G401.6 (cell line): ENCODE measurements at regions not wholly inside any gene's neighbourhood (a gene's known extent, or its start where the extent isn't known, plus 50 kb on each side); places are given as distances from the start of the nearest gene placed in this dataset.
"Not testable (repeated sequence)": the region's sequence is repeated elsewhere in the genome, so short reads cannot be mapped to it uniquely, and the experiment has no call there.

ENCODE experiments used
- FAIRE-seq: peaks from 2 replicates; lab custom pipeline; 2012; peaks lifted over from hg19 to GRCh38; lab: Jason Lieb, UNC

DNA sequence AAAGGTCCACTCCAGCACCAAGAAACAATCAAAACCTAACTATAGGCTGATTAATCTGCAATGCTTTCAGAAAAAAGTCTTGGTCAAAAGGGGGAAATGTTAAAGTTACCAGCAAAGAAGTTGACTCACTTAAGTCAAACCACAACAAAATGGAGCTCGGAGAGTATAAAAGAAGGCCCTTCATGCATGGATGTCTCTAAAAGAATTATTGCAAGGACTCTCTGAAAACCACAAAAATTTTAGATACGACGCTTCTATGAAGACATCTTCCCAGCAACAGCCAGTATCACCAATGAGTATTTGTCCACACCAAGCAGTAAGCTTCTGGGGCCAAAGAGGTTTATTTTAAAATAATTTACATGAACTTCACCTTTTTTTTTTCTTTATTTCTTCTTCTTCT is 1327.4 kb upstream of the CDH18 start:
- FAIRE-seq, result not testable (repeated sequence)

DNA sequence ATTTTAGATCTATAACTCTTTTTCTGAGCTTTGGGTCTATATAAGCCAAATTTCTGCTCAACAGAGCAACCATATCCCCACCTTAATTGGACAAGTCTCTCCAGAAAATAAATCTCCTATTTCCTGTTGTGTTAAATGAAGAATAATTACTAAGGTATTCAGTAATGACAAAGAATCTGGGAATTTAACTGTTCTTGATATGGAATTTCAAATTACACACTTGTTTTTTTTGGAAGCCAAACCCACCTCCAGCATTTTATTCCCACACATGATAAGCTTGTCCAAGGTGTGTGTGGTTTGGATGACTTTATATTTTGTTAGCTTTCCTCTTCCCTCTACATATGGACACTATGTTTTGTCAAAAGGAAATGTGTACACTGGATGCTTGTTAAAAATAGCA is 1313.2 kb upstream of the CDH18 start:
- not testable (repeated sequence) for FAIRE-seq

GRCh38 chr5:21274361-21274760 is 1286.4 kb upstream of the CDH18 start:
- FAIRE-seq, result not testable (repeated sequence)

DNA sequence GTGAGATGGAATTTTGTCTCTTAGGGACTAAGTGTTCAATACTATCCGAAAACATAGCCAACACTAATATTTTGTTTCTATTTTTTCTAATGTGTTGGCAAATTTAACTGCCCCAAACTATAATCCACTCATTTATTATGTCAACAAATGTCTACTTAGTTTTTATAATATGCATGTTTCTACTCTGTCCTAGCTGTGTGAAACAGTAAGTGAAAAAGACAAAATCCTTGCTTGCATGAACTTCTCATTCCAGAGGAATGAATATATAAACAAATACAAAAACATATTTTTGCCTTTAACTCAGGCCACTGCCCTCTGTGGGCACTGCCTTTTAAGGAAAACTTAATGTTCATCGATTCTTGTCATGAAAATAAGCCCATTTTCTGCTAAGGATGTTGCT is 1275.4 kb upstream of the CDH18 start:
- FAIRE-seq, result no peak

- no peak for FAIRE-seq
Measured at GRCh38 chr5:21254161-21254560, 1266.2 kb upstream of the CDH18 start.

DNA sequence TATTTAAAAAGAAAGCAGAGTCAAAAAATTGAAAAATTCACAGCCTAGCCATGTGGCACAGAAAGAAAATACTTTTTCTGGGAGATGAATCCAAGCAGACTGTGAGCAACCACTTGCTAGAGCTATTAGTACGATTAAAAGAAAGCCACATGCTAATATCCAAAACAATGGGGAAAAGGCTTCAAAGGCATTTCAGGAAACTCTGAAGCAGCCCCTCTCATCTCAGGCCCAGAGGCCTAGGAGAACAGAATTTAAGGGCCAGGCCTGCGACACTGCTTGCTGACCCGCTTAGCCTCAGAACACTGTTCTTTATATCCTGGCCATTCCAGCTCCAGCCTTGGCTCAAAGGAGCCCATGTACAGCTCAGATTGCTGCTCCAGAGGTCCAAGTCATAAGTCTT is 1257.0 kb upstream of the CDH18 start:
- FAIRE-seq, result no peak

GRCh38 chr5:21238786-21239185 is 1250.8 kb upstream of the CDH18 start:
- FAIRE-seq, result no peak

DNA sequence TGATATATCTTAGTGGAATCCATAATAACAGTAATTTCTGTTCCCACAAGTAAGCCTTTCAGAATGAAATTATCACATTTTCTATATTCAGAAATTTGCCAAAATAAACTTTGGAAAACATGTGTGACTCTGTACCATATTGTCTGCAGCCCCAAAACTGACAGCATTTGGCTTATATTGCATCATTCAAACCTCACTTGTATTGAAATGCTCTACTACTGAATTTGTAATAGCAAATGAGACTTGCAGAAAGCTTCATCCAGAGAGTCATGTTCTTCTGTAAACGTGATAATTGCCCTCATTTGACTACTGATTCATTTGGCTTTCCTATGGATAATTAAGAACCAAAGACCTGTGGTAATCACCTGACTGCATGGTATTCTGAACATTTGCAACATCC is 1249.5 kb upstream of the CDH18 start:
- no peak for FAIRE-seq

DNA sequence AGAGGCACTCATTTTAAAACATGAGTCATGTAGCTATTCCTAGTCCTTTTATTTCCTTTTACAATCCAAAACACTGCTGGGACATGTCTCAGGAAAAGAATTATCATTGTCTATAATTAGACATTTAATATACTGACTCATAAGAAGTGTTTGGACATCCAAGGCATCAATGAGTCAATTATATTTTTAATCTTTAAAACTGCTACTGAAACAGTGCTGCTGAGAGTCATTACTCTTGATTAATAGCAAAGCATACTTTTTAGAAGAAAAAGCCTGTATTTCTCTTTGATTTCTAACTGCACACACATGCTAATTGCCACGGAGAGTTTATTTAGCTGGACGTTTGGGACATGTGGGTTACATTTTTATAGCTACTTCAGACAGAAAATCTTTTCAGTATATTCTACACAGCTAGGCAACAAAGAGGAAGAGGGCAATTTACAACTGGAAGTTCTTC is 1249.0 kb upstream of the CDH18 start:
- no peak for FAIRE-seq

DNA sequence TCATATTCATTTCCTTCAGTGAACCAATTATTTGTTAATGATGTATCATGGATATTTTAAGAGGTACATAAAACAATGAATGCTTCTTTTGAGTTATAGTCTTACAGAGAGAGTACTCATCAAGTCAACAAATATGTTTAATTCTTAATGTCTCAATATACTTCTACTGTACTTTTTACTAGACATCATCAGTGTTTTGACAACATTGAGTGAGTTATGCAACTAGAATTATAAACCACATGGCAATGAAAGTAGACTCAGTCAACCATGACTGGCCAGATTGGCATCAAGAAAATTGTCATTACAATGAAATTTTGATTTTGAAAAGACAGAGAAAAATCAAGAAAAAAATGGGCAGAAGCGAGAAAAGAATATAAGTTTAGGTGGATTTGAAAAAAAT is 1248.1 kb upstream of the CDH18 start:
- no peak for FAIRE-seq

DNA sequence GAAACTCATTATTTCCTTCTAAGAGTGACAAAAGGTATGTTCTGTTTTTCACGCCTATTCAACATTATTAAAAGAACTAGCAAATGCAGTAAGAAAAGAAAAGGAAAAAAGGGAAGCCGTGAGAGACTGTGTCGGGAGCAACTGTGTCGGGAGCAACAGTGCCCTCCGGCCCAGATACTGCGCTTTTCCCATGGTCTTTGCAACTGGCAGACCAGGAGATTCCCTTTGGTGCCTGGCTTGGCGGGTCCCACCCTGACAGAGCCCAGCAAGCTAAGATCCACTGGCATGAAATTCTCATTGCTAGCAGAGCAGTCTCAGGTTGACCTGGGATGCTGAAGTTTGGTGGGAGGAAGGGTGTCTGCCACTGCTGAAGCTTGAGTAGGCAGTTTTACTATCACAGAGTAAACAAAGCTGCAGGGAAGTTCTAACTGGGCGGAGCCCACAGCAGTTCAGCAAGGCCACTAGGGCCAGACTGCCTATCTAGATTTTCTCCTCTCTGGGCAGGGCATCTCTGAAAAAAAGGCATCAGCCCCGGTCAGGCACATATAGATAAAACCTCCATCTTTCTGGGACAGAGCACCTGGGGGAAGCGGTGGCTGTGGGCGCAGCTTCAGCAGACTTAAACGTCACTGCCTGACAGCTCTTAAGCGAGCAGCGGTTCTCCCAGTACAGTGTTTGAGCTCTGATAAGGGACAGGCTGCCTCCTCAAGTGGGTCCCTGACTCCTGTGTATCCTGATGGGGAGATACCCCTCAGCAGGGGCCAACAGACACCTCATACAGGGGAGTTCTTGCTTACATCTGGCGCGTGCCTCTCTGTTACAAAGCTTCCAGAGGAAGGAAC is 1237.4 kb upstream of the CDH18 start:
- FAIRE-seq, result no peak

- no peak for FAIRE-seq
Measured at GRCh38 chr5:21221616-21222015, 1233.6 kb upstream of the CDH18 start.

GRCh38 chr5:21219966-21220365 is 1232.0 kb upstream of the CDH18 start:
- no peak for FAIRE-seq

DNA sequence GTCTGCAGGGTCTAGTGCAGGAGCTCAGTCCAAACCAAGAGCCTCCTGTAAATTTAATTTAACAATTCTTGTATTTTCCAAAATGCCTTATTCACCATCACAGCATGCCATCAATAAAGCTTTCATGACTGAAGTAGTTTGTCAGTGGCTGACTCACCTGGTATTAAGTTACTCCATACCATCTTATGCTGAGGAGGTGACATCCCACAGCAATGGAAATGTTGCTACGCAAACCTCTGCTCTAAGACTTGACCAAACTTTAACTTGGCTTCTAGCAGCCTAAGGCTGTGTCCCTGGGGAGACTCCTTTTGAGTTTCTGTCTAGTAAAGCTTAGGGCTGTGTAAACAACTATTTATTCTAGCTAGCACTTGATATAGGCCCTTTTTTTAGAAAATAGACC is 1231.3 kb upstream of the CDH18 start:
- no peak for FAIRE-seq

DNA sequence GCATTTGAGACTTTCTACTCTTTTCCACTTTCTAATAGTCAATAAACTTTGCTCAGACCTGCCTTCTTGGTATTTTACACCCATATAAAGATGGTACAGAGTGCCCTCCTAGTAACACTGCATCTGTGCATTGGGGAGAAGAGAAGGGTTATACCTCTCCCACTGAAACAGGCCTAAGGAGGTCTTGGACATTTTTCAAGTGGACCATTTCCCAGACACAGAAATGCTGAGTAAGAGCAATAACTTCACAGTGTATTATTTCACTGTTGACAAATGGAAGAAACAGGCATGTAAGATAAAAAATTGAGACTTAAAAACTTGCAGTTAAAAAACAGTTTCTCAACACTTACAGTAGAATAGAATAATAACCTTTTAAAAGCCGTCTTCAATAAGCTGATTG is 1224.0 kb upstream of the CDH18 start:
- no peak for FAIRE-seq

GRCh38 chr5:21209409-21209808 is 1221.4 kb upstream of the CDH18 start:
- no peak for FAIRE-seq

DNA sequence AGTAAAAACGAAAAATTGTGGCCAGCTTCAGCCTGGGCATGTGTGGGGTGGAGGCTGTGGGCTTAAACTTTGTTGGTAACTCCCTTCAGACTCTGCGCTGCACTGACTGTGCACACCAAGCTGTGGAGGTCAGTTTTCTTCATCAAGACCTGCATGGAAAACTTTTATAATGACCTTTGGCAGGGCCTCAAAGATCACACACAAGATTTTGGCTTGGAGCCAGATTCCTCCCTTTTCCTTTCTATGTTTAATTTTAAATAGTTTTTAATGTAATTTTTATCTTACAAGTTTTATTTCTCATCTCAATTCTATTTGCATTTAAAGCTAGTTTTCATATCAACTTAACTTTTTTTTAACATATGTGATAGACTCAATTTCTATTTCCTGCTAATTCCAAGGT is 1211.1 kb upstream of the CDH18 start:
- no peak for FAIRE-seq

DNA sequence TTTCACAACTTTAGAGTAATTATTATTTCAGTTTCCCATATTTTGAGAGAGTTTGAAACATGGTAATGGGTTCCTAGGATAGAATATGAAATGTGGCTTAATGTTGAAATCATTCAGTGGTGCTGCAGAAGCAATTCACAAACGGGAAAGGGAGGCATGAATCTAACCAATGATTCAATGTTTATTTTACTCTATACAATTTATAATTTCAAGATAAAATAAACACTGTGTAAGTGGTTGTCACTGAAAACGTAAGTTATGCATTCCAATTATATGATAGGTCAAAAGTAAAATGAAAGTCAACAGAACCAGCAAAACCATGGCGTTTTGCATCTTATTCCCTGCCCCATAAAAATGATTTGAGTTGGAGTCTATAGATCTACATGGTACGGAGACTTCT is 1207.1 kb upstream of the CDH18 start:
- FAIRE-seq, result no peak

DNA sequence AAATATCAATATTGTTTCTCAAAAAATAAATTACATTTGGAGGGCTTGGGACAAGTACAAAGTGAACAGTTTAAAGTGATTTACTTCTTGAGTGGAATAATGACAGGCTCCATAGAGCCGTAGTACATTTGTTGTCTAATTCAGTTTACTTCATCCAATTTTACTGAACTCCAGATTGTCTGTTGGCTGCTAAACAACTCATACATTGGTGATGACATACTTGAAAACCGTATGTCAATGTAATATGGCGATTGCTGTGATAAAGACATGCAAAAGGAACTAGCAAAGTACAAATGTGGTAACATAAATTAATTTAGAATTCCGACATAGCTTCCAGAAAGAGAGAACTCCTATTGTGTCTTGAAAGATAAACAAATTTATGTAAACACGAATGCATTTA is 1197.5 kb upstream of the CDH18 start:
- FAIRE-seq, result no peak

- no peak for FAIRE-seq
Measured at GRCh38 chr5:21184581-21184980, 1196.6 kb upstream of the CDH18 start.

DNA sequence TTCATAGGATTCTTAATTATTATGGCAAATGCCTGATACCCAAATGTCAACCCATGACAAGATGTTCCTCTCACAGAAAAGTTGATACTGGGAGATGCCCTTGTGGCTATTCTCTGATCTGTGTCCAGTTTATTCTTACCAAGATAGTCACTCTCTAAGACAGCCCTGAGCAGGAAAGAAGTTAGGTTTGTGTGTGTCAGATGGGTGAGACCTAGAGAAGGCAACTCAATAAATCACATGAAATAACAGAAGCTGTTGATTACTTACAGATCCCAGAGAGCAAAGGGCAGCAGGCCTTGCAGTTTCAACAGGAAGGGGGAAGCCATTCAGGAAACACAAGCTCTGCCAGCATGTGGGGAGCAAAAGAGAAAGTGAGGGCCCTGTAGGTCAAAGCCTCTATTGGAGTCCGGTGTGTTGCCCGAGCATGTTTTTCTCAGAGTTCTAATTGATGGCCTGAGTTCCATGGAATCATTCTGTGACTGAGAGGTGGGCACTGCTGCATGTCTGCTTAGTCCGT is 1193.7 kb upstream of the CDH18 start:
- FAIRE-seq, result no peak

GRCh38 chr5:21173526-21173925 is 1185.5 kb upstream of the CDH18 start:
- no peak for FAIRE-seq

DNA sequence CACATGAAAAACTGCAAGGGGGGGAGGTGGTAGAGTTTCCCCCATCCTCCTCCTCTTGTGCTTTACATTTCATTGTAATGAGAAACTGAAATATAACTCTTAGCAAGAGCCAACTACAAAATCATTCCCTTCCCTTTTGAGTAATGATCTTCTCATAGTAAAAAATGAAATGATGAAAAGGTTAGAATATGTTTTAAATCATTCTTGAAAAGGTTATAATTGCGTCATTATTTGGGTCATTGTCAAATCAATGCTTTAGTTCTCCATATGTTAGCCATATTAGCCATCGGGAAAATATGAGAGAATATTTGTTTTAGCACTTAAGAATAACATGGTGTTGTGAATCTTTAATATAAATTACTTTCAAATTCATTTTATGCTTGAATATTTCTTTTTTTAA is 1185.0 kb upstream of the CDH18 start:
- no peak for FAIRE-seq

GRCh38 chr5:21171038-21171437 is 1183.0 kb upstream of the CDH18 start:
- FAIRE-seq, result no peak
